PC-9 (cell line): ENCODE measurements at regions not wholly inside any gene's neighbourhood (a gene's known extent, or its start where the extent isn't known, plus 50 kb on each side); places are given as distances from the start of the nearest gene placed in this dataset.

Experiments used
- BruUV-seq: library from RNA; stranded (reverse); fragments of 400-500 nt; replicated peaks from 2 replicates; lab custom pipeline; 2021; lab: Mats Ljungman, UMichigan
- CTCF ChIA-PET: fragments of 300-600 bp; sonication (Branson Sonifier 250); formaldehyde crosslinking; loops from one replicate; lab custom pipeline; 2022; ENCODE audit warnings: antibody characterized with exemption; lab: Charles Lee
- POLR2A ChIA-PET: fragments of 300-600 bp; sonication (Branson Sonifier 250); formaldehyde crosslinking; loops from one replicate; lab custom pipeline; 2022; ENCODE audit warnings: antibody characterized with exemption; ENCODE audit not compliant: unreplicated experiment; lab: Charles Lee
- DNase-seq, 2 experiments: peaks; one replicate each; pipeline versions ENCODE4 v3.0.0 to v3.0.0-alpha.2; 2015 to 2022; ENCODE audit warnings: mixed read lengths in 1 of 2
- H2AFZ ChIP-seq: fragments of 200-600 bp; sonication (generic); 2 replicates; pipeline ENCODE4 v1.8.1; 2017; ENCODE audit warnings: antibody characterized with exemption
- H3F3A ChIP-seq: fragments of 200-600 bp; sonication (generic); 2 replicates; pipeline ENCODE4 v1.8.1; 2017; ENCODE audit warnings: antibody characterized with exemption, mild to moderate bottlenecking, low read depth; ENCODE audit not compliant: insufficient read depth
- H3K27ac ChIP-seq: fragments of 200-600 bp; sonication (generic); 2 replicates; pipeline ENCODE4 v1.6.1; 2016; ENCODE audit warnings: mixed run types
- H3K27me3 ChIP-seq: fragments of 200-600 bp; sonication (generic); 2 replicates; pipeline ENCODE4 v1.6.1; 2016; ENCODE audit warnings: low read depth, mixed run types; ENCODE audit not compliant: insufficient read depth
- H3K36me3 ChIP-seq: fragments of 200-600 bp; sonication (generic); 2 replicates; pipeline ENCODE4 v1.6.1; 2016; ENCODE audit warnings: low read depth, mixed run types
- H3K4me1 ChIP-seq: fragments of 200-600 bp; sonication (generic); replicated peaks from 2 replicates; pipeline ENCODE4 v1.6.1; 2016; ENCODE audit warnings: mixed run types; ENCODE audit not compliant: insufficient read depth
- H3K4me2 ChIP-seq: fragments of 200-600 bp; sonication (generic); 2 replicates; pipeline ENCODE4 v1.6.1; 2017; ENCODE audit warnings: mixed run types
- H3K4me3 ChIP-seq: fragments of 200-600 bp; sonication (generic); 2 replicates; pipeline ENCODE4 v1.6.1; 2016; ENCODE audit warnings: mixed run types
- H3K79me2 ChIP-seq: fragments of 200-600 bp; sonication (generic); 2 replicates; pipeline ENCODE4 v1.6.1; 2017; ENCODE audit warnings: low read depth, mixed run types
- H3K9me2 ChIP-seq: fragments of 200-600 bp; sonication (generic); 2 replicates; pipeline ENCODE4 v1.8.1; 2017; ENCODE audit warnings: mild to moderate bottlenecking; ENCODE audit not compliant: insufficient read depth
- H3K9me3 ChIP-seq: fragments of 200-600 bp; sonication (generic); 2 replicates; pipeline ENCODE4 v1.8.1; 2016; ENCODE audit warnings: low read depth; ENCODE audit not compliant: insufficient read depth
- H4K20me1 ChIP-seq: fragments of 200-600 bp; sonication (generic); 2 replicates; pipeline ENCODE4 v1.8.1; 2017; ENCODE audit not compliant: insufficient read depth
- CTCF ChIP-seq: fragments of 200-600 bp; sonication (generic); conservative IDR thresholded peaks from 2 replicates; pipeline ENCODE4 v1.6.1; 2017; ENCODE audit warnings: mixed run types, antibody characterized with exemption, mild to moderate bottlenecking, moderate library complexity
- EZH2 ChIP-seq: fragments of 200-600 bp; sonication (generic); IDR thresholded peaks from 2 replicates; pipeline ENCODE4 v1.8.0; 2017; ENCODE audit warnings: antibody characterized with exemption, low read depth
- intact Hi-C: fragments of 100-400 bp; cut with micrococcal nuclease; formaldehyde crosslinking; loops from one replicate; pipeline ENCODE4 v1.10.0; 2022; ENCODE audit not compliant: unreplicated experiment

- Histone ChIP-seq H3K27ac (no peak overlapping the region), H3K4me2 (no peak overlapping the region), H3K9me2 (no peaks in the 10 kb centered on the region), H3K79me2 (no peaks in the 10 kb centered on the region), H2AFZ (no peak overlapping the region), H3K9me3 (no peaks in the 10 kb centered on the region), H3F3A (no peaks in the 10 kb centered on the region), H3K36me3 (no peaks in the 10 kb centered on the region), H4K20me1 (no peaks in the 10 kb centered on the region), H3K27me3 (no peaks in the 10 kb centered on the region), H3K4me1 (no peaks in the 10 kb centered on the region), H3K4me3 (no peak overlapping the region)
- no peak for DNase-seq
- ChIA-PET CTCF (no interaction called here), POLR2A (no interaction called here)
- TF ChIP-seq EZH2 (no peak), CTCF (no peak)
- intact Hi-C loops: no loop called here
- BruUV-seq: no TSS peak
Observed at GRCh38 chr3:20350449-20350848, 164.4 kb upstream of the SGO1 start.

GRCh38 chr3:20346916-20347315 lies 160.9 kb upstream of the SGO1 start:
- Histone ChIP-seq H2AFZ (no peak overlapping the region), H3K9me2 (no peaks in the 10 kb centered on the region), H4K20me1 (no peaks in the 10 kb centered on the region), H3K9me3 (no peaks in the 10 kb centered on the region), H3K27me3 (no peaks in the 10 kb centered on the region), H3K4me3 (no peak overlapping the region), H3K4me1 (no peaks in the 10 kb centered on the region), H3K4me2 (no peak overlapping the region), H3K36me3 (no peaks in the 10 kb centered on the region), H3F3A (no peaks in the 10 kb centered on the region), H3K79me2 (no peaks in the 10 kb centered on the region), H3K27ac (no peak overlapping the region)
- ChIA-PET POLR2A (no interaction called here), CTCF (no interaction called here)
- intact Hi-C loops: no loop called here
- no TSS peak for BruUV-seq
- DNase-seq: no peak
- TF ChIP-seq EZH2 (no peak), CTCF (no peak)

- DNase-seq: no peak
- no peak overlapping the region for H2AFZ ChIP-seq
- H3K9me2 ChIP-seq: no peaks in the 10 kb centered on the region
- H3K4me2 ChIP-seq: no peak overlapping the region
- no peak overlapping the region for H3K27ac ChIP-seq
- no peaks in the 10 kb centered on the region for H3K27me3 ChIP-seq
- CTCF ChIA-PET: no interaction called here
- H3K79me2 ChIP-seq: no peaks in the 10 kb centered on the region
- no TSS peak for BruUV-seq
- H3K9me3 ChIP-seq: no peaks in the 10 kb centered on the region
- H4K20me1 ChIP-seq: no peaks in the 10 kb centered on the region
- H3K4me1 ChIP-seq: no peaks in the 10 kb centered on the region
- TF ChIP-seq CTCF: no peak
- TF ChIP-seq EZH2: no peak
- H3K4me3 ChIP-seq: no peak overlapping the region
- POLR2A ChIA-PET: no interaction called here
- H3F3A ChIP-seq: no peaks in the 10 kb centered on the region
- no peaks in the 10 kb centered on the region for H3K36me3 ChIP-seq
- intact Hi-C loops: no loop called here
Observed at GRCh38 chr3:20346369-20346768, 160.4 kb upstream of the SGO1 start.
